ENCODE measurements at regions not wholly inside any gene's neighbourhood (a gene's known extent, or its start where the extent isn't known, plus 50 kb on each side); places are given as distances from the start of the nearest gene placed in this dataset.
A peak's percentile ranks its signal among the peaks of the same experiment; 100 is the strongest.

- peaks cover 5% of the 10 kb centered on the region for H3K4me1 ChIP-seq (ENCODE audit: low read depth)
- no peak for TF ChIP-seq CTCF (IDR thresholded peaks at IDR 0.05; ENCODE audit: low read depth, low read length)
- no peaks in the 10 kb centered on the region for H3K36me3 ChIP-seq
- DNase-seq (ENCODE audit: low read depth in 1 of 2, low spot score in 1 of 2) = no peak
- no peak overlapping the region for H3K27ac ChIP-seq
- no peaks in the 10 kb centered on the region for H3K27me3 ChIP-seq
- no peak overlapping the region for H3K4me3 ChIP-seq
- H3K9me3 ChIP-seq (ENCODE audit: low read depth) = no peaks in the 10 kb centered on the region
Observed at GRCh38 chr16:64459402-64459801, 662.5 kb downstream of the CDH11 start.

- no peaks in the 10 kb centered on the region for H3K27me3 ChIP-seq
- TF ChIP-seq CTCF (IDR thresholded peaks at IDR 0.05; ENCODE audit: low read depth, low read length) = peak; percentile 42
- DNase-seq (ENCODE audit: low read depth in 1 of 2, low spot score in 1 of 2) = peak in 1 of 2 donors; percentile 57
- no peak overlapping the region for H3K27ac ChIP-seq
- no peaks in the 10 kb centered on the region for H3K9me3 ChIP-seq (ENCODE audit: low read depth)
- H3K4me1 ChIP-seq (ENCODE audit: low read depth) = peaks cover 8% of the 10 kb centered on the region
- no peak overlapping the region for H3K4me3 ChIP-seq
- H3K36me3 ChIP-seq = no peaks in the 10 kb centered on the region
Observed at GRCh38 chr16:64455275-64455674, 666.6 kb downstream of the CDH11 start.

GRCh38 chr16:64453646-64454045, 668.2 kb downstream of the CDH11 start:
- Histone ChIP-seq H3K36me3 (no peaks in the 10 kb centered on the region), H3K27ac (no peak overlapping the region), H3K4me1 (ENCODE audit: low read depth) (peaks cover 3% of the 10 kb centered on the region), H3K9me3 (ENCODE audit: low read depth) (no peaks in the 10 kb centered on the region), H3K27me3 (no peaks in the 10 kb centered on the region), H3K4me3 (no peak overlapping the region)
- DNase-seq (ENCODE audit: low read depth in 1 of 2, low spot score in 1 of 2) = peak in 1 of 2 donors; percentile 20
- TF ChIP-seq CTCF (IDR thresholded peaks at IDR 0.05; ENCODE audit: low read depth, low read length) = no peak

- DNase-seq (ENCODE audit: low read depth in 1 of 2, low spot score in 1 of 2) = no peak
- peaks cover 3% of the 10 kb centered on the region for H3K4me1 ChIP-seq (ENCODE audit: low read depth)
- no peaks in the 10 kb centered on the region for H3K36me3 ChIP-seq
- no peaks in the 10 kb centered on the region for H3K9me3 ChIP-seq (ENCODE audit: low read depth)
- TF ChIP-seq CTCF (IDR thresholded peaks at IDR 0.05; ENCODE audit: low read depth, low read length) = no peak
- H3K27ac ChIP-seq = no peak overlapping the region
- H3K4me3 ChIP-seq = no peak overlapping the region
- no peaks in the 10 kb centered on the region for H3K27me3 ChIP-seq
Observed at GRCh38 chr16:64452446-64452845, 669.4 kb downstream of the CDH11 start.

- no peak for TF ChIP-seq CTCF (IDR thresholded peaks at IDR 0.05; ENCODE audit: low read depth, low read length)
- Histone ChIP-seq H3K4me1 (ENCODE audit: low read depth) (peaks cover 11% of the 10 kb centered on the region), H3K27ac (no peak overlapping the region), H3K4me3 (no peak overlapping the region), H3K9me3 (ENCODE audit: low read depth) (no peaks in the 10 kb centered on the region), H3K27me3 (no peaks in the 10 kb centered on the region), H3K36me3 (no peaks in the 10 kb centered on the region)
- no peak for DNase-seq (ENCODE audit: low read depth in 1 of 2, low spot score in 1 of 2)
Observed at GRCh38 chr16:64450177-64450576, 671.7 kb downstream of the CDH11 start.

GRCh38 chr16:64449506-64449905, 672.4 kb downstream of the CDH11 start:
- H3K36me3 ChIP-seq = no peaks in the 10 kb centered on the region
- no peaks in the 10 kb centered on the region for H3K27me3 ChIP-seq
- no peak overlapping the region for H3K27ac ChIP-seq
- no peak overlapping the region for H3K4me3 ChIP-seq
- peaks cover 11% of the 10 kb centered on the region for H3K4me1 ChIP-seq (ENCODE audit: low read depth)
- no peak for DNase-seq (ENCODE audit: low read depth in 1 of 2, low spot score in 1 of 2)
- TF ChIP-seq CTCF (IDR thresholded peaks at IDR 0.05; ENCODE audit: low read depth, low read length) = no peak
- no peaks in the 10 kb centered on the region for H3K9me3 ChIP-seq (ENCODE audit: low read depth)

Measured in cardiac muscle cell (in vitro differentiated cells and primary cell).